HEK293T (cell line): ENCODE measurements at regions not wholly inside any gene's neighbourhood (a gene's known extent, or its start where the extent isn't known, plus 50 kb on each side); places are given as distances from the start of the nearest gene placed in this dataset.

Experiments used
- ARNT ChIP-seq: fragments of 450-650 bp; IDR thresholded peaks from 2 replicates; pipeline ENCODE4 v1.6.1; 2017; ENCODE audit warnings: mild to moderate bottlenecking
- CTBP1 ChIP-seq: fragments of 450-650 bp; IDR thresholded peaks from 2 replicates; pipeline ENCODE4 v1.6.1; 2016; ENCODE audit warnings: borderline replicate concordance
- ELF4 ChIP-seq: fragments of 450-650 bp; IDR thresholded peaks from 2 replicates; pipeline ENCODE4 v1.6.1; 2017; ENCODE audit warnings: antibody characterized with exemption
- FOXA1 ChIP-seq: fragments of 450-650 bp; IDR thresholded peaks from 2 replicates; pipeline ENCODE4 v1.6.1; 2016; ENCODE audit warnings: mild to moderate bottlenecking
- FOXK2 ChIP-seq: fragments of 450-650 bp; IDR thresholded peaks from 2 replicates; pipeline ENCODE4 v1.6.1; 2016; ENCODE audit warnings: mild to moderate bottlenecking
- FOXM1 ChIP-seq: fragments of 450-650 bp; IDR thresholded peaks from 2 replicates; pipeline ENCODE4 v1.6.1; 2017; ENCODE audit warnings: mild to moderate bottlenecking, borderline replicate concordance
- HDGF ChIP-seq: fragments of 450-650 bp; IDR thresholded peaks from 2 replicates; pipeline ENCODE4 v1.6.1; 2017; ENCODE audit warnings: antibody characterized with exemption, borderline replicate concordance
- LEF1 ChIP-seq: fragments of 450-650 bp; IDR thresholded peaks from 2 replicates; pipeline ENCODE4 v1.6.1; 2017; ENCODE audit warnings: mild to moderate bottlenecking, borderline replicate concordance
- NFRKB ChIP-seq: fragments of 450-650 bp; IDR thresholded peaks from 2 replicates; pipeline ENCODE4 v1.6.1; 2016; ENCODE audit warnings: mild to moderate bottlenecking, moderate library complexity
- SP1 ChIP-seq: fragments of 450-650 bp; IDR thresholded peaks from 2 replicates; pipeline ENCODE4 v1.6.1; 2017
- TARDBP ChIP-seq: fragments of 450-650 bp; IDR thresholded peaks from 2 replicates; pipeline ENCODE4 v1.6.1; 2016
- TF ChIP-seq, protein P1 (sequence below): fragments of 450-650 bp; IDR thresholded peaks from 2 replicates; pipeline ENCODE4 v1.6.1; 2016

DNA sequence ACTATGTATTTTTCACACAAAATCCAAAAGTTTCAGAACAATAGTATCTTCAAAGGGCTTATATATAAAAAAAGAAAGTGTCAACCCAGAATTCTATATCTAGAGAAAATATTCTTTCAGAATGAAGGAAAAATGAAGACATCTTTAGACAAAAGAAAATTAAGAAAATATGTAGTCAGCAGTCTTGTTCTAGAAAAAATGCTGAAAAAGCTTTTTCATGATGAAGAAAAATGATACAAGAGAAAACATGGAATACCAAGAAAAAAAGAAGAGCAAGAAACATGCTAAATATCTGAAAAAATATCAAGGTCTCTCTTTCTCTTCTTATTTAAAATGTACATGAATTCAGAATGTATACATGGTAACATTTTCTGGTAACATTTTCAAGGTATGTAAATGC is 816.8 kb upstream of the FAT3 start:
- TF ChIP-seq NFRKB (no peak), ARNT (no peak), ELF4 (no peak), CTBP1 (no peak), TARDBP (no peak), HDGF (no peak), FOXA1 (no peak), SP1 (no peak), FOXK2 (no peak), LEF1 (no peak), FOXM1 (no peak)
- TF ChIP-seq, protein P1, sequence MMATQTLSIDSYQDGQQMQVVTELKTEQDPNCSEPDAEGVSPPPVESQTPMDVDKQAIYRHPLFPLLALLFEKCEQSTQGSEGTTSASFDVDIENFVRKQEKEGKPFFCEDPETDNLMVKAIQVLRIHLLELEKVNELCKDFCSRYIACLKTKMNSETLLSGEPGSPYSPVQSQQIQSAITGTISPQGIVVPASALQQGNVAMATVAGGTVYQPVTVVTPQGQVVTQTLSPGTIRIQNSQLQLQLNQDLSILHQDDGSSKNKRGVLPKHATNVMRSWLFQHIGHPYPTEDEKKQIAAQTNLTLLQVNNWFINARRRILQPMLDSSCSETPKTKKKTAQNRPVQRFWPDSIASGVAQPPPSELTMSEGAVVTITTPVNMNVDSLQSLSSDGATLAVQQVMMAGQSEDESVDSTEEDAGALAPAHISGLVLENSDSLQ, result no peak
